Esophagus muscularis mucosa (tissue), 4 donors: ENCODE measurements at regions not wholly inside any gene's neighbourhood (a gene's known extent, or its start where the extent isn't known, plus 50 kb on each side); places are given as distances from the start of the nearest gene placed in this dataset.

ENCODE experiments used
- CTCF ChIP-seq, 3 experiments: fragments of 200-600 bp in 2 of 3; fragments of 450-650 bp in 1 of 3; sonication (generic) in 2 of 3; IDR thresholded peaks; one replicate each; pipeline ENCODE4 v1.5.1; 2017 to 2019; ENCODE audit warnings: antibody characterized with exemption in 3 of 3, mild to moderate bottlenecking in 2 of 3, moderate library complexity in 1 of 3
- EP300 ChIP-seq: sonication (generic); formaldehyde crosslinking; IDR thresholded peaks from one replicate; pipeline ENCODE4 v1.6.1; 2017; ENCODE audit warnings: antibody characterized with exemption
- POLR2A ChIP-seq: fragments of 450-650 bp; IDR thresholded peaks from one replicate; pipeline ENCODE4 v1.6.1; 2017; ENCODE audit warnings: antibody characterized with exemption, moderate library complexity, mild to moderate bottlenecking, low read depth
- POLR2AphosphoS5 ChIP-seq, 2 donors: sonication (generic); formaldehyde crosslinking; IDR thresholded peaks; one replicate each; pipeline ENCODE4 v1.6.1; 2017; ENCODE audit warnings: antibody characterized with exemption in 2 of 2

DNA sequence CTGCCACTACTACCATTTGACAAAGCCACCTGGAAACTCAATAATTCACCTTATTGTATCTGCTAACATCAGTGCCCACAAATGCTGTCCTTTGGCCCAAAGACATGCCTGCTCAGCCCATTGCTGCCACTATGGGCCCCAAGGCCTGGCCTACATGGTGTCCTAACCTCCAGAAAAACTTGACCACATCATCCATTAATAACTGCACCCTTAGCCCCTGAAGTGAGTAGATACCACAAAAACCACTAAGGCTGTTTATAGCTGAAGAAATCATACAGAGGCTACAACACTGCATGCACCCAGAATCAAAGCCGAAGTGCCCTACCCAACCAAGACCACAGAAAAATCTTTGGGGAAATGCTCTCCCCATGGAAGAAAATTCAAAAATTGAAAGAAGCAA is 932.8 kb upstream of the SLITRK6 start:
- TF ChIP-seq POLR2A: no peak
- no peak for TF ChIP-seq CTCF (IDR thresholded peaks at IDR 0.05)
- no peak for TF ChIP-seq POLR2AphosphoS5 (IDR thresholded peaks at IDR 0.05)
- no peak for TF ChIP-seq EP300
